ENCODE measurements at regions not wholly inside any gene's neighbourhood (a gene's known extent, or its start where the extent isn't known, plus 50 kb on each side); places are given as distances from the start of the nearest gene placed in this dataset.

DNA sequence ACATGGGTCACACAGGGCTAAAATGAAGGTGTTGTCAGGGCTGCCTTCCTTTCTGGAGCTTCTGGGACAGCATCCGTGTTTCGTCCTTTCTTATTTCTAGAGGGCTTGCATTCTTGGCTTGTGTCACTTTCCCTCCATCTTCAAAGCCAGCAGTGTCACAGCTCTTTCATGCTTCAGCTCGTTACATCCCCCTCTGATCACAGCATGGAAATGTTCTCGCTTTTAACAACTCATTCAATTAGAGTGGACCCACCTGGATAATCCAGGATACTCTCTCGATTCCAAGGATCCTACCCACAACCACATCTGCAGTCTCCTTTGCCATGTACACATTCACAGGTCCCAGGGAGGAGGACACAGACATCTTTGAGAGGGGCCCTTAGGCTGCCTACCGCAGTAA is 316.2 kb upstream of the FIGN start:
- TF ChIP-seq TAF1 (IDR thresholded peaks at IDR 0.05; ENCODE audit: borderline replicate concordance, low read depth, low read length) (no peak), GATA2 (CRISPR knock-in tag; IDR thresholded peaks at IDR 0.05) (no peak), SMC3 (IDR thresholded peaks at IDR 0.05; ENCODE audit: low read depth, low read length) (no peak), ELF1 (IDR thresholded peaks at IDR 0.05) (no peak)
- TF ChIP-seq, protein P1, sequence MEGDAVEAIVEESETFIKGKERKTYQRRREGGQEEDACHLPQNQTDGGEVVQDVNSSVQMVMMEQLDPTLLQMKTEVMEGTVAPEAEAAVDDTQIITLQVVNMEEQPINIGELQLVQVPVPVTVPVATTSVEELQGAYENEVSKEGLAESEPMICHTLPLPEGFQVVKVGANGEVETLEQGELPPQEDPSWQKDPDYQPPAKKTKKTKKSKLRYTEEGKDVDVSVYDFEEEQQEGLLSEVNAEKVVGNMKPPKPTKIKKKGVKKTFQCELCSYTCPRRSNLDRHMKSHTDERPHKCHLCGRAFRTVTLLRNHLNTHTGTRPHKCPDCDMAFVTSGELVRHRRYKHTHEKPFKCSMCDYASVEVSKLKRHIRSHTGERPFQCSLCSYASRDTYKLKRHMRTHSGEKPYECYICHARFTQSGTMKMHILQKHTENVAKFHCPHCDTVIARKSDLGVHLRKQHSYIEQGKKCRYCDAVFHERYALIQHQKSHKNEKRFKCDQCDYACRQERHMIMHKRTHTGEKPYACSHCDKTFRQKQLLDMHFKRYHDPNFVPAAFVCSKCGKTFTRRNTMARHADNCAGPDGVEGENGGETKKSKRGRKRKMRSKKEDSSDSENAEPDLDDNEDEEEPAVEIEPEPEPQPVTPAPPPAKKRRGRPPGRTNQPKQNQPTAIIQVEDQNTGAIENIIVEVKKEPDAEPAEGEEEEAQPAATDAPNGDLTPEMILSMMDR (IDR thresholded peaks at IDR 0.05): no peak
- TF ChIP-seq, protein P2, sequence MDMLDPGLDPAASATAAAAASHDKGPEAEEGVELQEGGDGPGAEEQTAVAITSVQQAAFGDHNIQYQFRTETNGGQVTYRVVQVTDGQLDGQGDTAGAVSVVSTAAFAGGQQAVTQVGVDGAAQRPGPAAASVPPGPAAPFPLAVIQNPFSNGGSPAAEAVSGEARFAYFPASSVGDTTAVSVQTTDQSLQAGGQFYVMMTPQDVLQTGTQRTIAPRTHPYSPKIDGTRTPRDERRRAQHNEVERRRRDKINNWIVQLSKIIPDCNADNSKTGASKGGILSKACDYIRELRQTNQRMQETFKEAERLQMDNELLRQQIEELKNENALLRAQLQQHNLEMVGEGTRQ (IDR thresholded peaks at IDR 0.05; ENCODE audit: borderline replicate concordance, low read depth, low read length): no peak

Data from SK-N-SH (cell line).